GM12892 (cell line): ENCODE measurements at regions not wholly inside any gene's neighbourhood (a gene's known extent, or its start where the extent isn't known, plus 50 kb on each side); places are given as distances from the start of the nearest gene placed in this dataset.

ENCODE experiments used
- POLR2A ChIP-seq: IDR thresholded peaks from 2 replicates; pipeline ENCODE4 v1.6.1; 2011; ENCODE audit warnings: low read depth, low read length, control low read depth
- POLR2AphosphoS5 ChIP-seq: IDR thresholded peaks from 2 replicates; pipeline ENCODE4 v1.6.1; 2011; ENCODE audit warnings: low read depth, low read length, control low read depth
- TAF1 ChIP-seq: IDR thresholded peaks from 2 replicates; pipeline ENCODE4 v1.6.1; 2011; ENCODE audit warnings: low read depth, mild to moderate bottlenecking, control low read depth, low read length, borderline replicate concordance

DNA sequence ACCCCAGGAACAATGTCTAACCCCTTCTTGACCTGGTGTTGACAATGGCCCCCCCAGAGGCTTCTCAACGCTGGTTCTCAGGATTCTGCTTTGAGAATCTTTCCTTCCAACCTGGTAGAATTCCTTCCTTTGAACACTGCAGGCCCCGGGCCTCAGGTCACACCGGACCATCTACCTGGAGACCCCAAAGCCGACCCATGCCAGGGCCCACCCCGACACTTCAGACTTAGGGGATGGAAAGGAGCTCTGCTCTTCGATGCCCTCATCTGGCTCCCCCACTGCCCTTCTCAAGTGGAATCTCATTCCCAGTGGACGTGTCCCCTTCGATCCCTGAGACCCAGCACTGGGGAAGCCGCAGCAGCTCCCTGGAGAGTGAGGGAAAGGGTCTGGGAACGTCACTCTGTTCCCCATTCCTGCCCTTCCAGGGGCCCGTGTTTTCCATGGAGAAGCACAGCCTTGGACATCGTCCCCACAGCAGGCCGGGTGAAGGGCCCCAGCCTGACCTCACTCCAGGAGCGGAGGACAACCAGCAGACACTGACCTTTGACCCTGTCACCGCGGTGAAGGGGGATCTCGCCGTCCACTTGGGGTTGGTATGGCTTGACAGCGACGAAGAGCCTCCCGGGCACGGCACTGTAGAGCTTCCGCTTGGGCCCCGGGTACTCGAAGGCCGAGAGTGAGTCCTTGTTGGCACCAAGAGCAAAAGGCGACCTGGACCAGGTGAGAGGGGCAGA lies 408.3 kb downstream of the CTTN start:
- TF ChIP-seq POLR2A: no peak
- no peak for TF ChIP-seq POLR2AphosphoS5
- no peak for TF ChIP-seq TAF1
